ENCODE measurements at regions not wholly inside any gene's neighbourhood (a gene's known extent, or its start where the extent isn't known, plus 50 kb on each side); places are given as distances from the start of the nearest gene placed in this dataset.

GRCh38 chr6:167416676-167417430, 92.0 kb downstream of the TTLL2 start:
- TF ChIP-seq CTCF (conservative IDR thresholded peaks at IDR 0.05; ENCODE audit: low read depth, low read length) (no peak), EZH2 (IDR thresholded peaks at IDR 0.05; ENCODE audit: low read length, unreplicated experiment) (no peak), EZH2phosphoT487 (IDR thresholded peaks at IDR 0.05; ENCODE audit: borderline replicate concordance, low read length) (no peak)
